ENCODE measurements at regions not wholly inside any gene's neighbourhood (a gene's known extent, or its start where the extent isn't known, plus 50 kb on each side); places are given as distances from the start of the nearest gene placed in this dataset.
"Not testable (repeated sequence)": the region's sequence is repeated elsewhere in the genome, so short reads cannot be mapped to it uniquely, and the experiment has no call there.

DNA sequence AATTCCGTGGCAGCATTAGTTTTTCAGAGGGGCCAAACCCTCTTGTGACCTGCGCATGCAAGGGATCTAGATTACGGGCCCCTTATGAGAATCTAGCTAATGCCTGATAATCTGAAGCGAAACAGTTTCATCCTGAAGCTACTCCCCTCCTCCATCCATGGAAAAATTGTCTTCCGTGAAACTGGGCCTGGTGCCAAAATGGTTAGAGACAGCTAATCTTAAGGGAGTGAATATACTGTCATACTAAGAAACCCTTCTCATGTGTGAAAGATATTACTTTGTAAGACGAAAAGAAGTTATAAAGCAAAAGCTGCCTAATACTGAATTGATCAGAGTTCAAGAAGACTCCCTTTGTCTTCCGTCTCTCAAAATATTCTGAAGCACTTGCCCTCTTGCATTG, 166.3 kb downstream of the DUSP10 start:
- DNase-seq (ENCODE audit: low spot score): no peak

- DNase-seq (ENCODE audit: low spot score): peak; percentile 36
Observed at GRCh38 chr1:221576268-221576667, 165.6 kb downstream of the DUSP10 start.

GRCh38 chr1:221583465-221583864, 158.4 kb downstream of the DUSP10 start:
- DNase-seq (ENCODE audit: low spot score): no peak

DNA sequence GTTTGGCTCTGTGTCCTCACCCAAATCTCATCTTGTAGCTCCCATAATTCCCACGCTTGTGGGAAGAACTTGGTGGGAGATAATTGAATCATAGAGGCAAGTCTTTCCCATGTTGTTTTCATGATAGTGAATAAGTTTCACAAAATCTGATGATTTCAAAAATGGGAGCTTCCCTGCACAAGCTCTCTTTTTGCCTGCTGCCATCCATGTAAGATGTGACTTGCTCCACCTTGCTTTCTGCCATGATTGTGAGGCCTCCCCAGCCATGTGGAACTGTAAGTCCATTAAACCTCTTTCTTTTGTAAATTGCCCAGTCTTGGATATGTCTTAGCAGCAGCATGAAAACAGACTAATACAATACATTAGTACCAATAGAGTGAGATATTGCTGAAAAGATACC, 154.9 kb downstream of the DUSP10 start:
- not testable (repeated sequence) for DNase-seq (ENCODE audit: low spot score)

DNA sequence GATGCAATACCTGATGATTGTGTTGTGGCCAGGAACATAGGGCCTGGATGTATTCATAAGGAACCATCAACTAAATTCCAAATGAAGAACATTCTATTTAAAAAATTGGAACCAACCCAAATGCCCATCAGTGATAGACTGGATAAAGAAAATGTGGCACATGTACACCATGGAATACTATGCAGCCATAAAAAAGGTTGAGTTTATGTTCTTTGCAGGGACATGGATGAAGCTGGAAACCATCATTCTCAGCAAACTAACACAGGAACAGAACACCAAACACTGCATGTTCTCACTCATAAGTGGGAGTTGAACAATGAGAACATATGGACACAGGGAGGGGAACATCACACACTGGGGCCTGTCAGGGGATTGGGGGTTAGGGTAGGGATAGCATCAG, 150.6 kb downstream of the DUSP10 start:
- not testable (repeated sequence) for DNase-seq (ENCODE audit: low spot score)

DNA sequence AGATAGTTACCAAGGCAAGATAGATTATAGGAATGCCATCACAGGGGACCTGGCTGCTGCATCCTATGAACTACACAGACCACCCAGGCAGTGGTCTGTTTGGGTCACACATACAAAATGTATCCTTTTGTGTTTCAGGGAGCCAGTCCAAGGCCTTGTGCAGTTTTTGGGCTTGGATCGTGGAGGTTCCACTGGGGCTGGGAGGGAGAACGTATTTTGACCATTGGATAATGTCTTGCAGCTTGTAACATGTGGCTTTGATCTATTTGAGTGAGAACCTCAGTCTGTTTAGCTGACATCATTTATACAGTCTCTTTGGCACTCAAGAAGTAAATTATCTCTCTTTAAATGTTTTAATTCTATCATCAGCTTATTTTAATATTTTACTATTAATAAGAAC, 147.3 kb downstream of the DUSP10 start:
- no peak for DNase-seq (ENCODE audit: low spot score)

GRCh38 chr1:221598122-221598521, 143.8 kb downstream of the DUSP10 start:
- no peak for DNase-seq (ENCODE audit: low spot score)

- no peak for DNase-seq (ENCODE audit: low spot score)
Observed at GRCh38 chr1:221601166-221601565, 140.7 kb downstream of the DUSP10 start.

DNA sequence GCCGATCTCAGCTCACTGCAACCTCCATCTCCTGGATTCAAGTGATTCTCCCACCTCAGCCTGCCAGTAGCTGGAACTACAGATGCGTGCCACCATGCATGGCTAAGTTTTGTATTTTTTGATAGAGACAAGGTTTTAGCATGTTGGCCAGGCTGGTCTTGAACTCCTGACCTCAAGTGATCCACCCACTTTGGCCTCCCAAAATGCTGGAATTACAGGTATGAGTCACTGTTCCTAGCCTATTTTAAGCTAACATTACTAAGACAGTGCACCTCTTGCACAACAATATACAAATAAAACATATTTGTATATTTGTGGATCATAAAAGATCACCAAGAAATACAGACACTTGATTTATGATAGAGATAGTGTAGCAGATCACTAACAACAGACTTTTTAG, 139.1 kb downstream of the DUSP10 start:
- no peak for DNase-seq (ENCODE audit: low spot score)

- not testable (repeated sequence) for DNase-seq (ENCODE audit: low spot score)
Observed at GRCh38 chr1:221604390-221604789, 137.5 kb downstream of the DUSP10 start.

DNA sequence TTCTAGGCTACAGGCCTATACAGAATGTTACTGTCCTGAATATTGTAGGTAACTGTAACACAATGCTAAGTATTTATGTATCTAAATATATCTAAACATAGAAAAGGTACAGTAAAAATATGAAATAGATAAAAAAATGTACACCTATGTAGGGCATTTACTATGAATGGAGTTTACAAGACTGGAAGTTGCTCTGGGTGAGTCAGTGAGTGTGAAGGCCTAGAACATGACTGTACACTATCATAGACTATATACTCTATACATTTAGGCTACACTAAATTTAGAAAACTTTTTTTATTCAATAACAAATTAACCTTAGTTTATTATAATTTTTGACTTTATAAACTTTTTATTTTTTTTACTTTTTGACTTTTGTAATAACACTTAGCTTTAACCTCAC, 136.9 kb downstream of the DUSP10 start:
- DNase-seq (ENCODE audit: low spot score): no peak

DNA sequence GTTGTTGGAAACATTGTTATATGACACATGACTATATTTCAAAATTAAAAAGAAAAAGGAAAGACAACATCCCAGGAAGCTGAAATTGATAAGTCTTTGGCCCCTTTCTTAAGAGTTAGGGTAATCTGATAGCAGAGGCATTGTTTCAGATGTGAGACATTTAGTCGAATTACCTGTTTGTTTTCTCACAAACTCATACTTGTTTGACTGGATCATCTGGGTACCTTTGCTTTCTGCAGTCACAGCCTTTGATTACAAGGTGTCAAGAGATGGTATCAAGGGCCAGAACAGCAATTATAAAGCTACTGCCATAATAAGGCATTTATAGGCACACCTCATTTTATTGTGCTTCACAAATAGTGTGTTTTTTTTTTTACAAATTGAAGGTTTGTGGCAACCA, 136.3 kb downstream of the DUSP10 start:
- DNase-seq (ENCODE audit: low spot score): no peak

DNA sequence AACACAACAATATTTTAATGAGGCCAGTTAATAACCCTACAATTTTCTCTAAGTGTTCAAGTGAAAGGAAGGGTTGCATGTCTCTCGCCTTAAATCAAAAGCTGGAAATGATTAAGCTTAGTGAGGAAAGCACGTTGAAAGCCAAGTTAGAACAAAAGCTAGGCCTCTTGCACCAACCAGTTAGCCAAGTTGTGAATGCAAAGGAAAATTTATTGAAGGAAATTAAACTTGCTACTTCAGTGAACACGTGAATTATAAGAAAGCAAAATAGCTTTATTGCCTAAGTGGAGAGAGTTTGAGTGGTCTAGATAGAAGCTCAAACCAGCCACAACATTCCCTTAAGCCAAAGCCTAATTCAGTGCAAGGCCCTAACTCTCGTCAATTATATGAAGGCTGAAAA, 135.6 kb downstream of the DUSP10 start:
- no peak for DNase-seq (ENCODE audit: low spot score)

DNA sequence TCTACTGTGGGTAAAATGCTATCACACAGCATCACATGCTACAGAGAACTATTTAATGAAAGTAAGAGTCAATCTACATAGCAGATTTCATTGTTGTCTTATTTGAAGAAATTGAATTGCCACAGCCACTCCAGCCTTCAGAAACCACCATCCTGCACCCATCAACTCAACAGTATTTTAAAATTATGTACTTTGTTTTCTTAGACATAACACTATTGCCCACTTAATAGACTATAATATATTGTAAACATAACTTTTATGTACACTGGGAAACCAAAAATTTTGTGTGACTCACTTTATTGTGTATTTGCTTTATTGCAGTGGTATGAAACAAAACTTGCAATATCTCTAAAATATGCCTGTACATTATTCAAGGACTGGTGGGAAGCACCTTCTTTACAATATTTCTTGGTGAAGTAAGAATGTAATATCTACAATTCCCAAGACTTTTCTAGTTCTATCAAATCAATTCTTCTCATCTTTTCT, 133.0 kb downstream of the DUSP10 start:
- no peak for DNase-seq (ENCODE audit: low spot score)

DNA sequence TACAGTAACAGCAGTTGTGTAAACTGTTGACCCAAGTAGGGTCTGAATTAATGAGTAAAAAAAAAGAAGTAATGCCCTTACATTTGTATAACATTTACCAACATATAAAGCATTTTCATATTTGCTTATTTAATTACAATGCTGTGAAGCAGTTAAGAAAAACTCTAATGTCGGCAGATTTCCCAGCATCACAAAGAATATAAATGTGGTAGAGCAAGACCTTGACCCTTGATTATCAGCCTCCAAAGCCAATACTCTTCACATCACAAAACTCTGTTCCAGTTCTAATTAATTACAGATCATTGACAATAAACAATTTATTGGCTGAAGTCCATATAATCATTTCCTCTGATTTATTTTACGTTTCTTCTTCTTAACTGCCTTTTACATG, 130.2 kb downstream of the DUSP10 start:
- no peak for DNase-seq (ENCODE audit: low spot score)

DNA sequence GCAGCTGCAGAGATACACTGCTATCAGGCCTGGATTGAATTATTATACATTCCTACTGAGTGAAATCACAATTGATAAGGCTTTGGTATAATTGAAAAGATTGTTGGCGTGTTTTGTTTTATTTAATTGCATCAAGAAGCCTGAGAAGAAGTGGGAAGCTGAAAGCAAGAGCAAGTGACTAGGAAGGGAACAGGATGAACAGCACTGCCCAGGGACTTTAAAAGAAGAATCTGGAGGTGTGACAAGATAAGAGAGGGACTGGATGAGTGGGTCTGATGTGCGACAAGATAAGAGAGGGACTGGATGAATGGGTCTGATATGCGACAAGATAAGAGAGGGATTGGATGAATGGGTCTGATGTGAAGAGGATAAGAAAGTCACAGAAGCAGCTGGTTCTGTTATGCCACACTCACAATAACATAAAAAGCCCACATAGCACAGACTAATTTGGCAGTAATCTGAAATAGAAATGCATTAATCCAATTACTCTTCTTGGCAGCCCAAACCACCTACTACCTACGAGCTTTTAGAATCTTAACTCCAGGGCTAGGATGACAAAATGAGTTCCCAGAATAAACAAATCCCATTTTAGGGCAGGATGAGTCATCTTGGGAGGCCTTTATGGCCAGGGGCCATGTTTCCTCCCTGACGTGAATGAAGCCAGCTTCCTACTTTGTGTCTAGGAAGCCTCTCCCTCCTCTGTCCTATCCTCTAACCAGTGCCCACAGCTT, 129.7 kb downstream of the DUSP10 start:
- DNase-seq (ENCODE audit: low spot score): peak; percentile 76

DNA sequence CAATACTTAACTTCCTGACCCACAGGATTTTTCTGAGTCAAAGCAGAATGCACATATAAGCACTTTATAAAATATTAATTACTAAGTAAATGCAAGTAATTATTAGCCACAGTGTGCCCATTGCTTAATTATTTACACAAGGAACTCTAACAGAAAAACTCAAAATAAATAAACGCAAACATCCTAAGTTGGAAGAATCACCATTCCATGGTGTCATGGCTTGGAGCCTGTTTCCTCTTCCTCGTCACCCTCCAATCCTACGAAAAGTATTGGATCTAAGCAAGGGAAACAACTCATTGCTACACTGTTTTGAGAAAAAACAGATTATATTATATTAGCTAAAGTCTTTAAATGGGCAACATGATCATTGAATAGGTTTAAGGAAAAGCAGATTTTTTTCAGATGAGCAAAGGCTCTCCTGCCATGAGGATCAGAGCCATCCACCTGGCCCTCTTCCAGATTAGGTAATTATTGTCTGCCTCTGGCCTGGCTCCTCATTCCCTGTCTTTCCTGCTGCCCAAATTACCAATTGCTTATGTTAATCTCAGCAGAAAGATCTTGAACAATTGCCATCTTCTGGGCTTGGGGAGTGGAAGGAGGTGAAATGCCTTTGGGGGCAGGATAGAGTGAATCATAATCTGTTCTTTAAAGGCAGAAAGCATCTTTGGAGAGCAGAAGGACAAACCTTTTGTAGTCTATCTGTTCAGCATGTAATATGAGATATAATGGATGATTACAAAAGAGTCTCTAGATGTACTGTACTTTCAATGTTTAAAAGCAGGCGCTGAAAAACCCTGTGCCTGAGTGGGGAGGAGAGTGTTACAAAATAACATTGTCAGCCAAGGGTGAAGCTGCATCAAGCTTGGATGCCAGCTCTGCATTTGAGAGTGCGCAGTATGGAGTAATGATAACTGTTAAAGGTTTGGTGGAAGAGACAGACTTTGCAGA, 121.2 kb downstream of the DUSP10 start:
- no peak for DNase-seq (ENCODE audit: low spot score)

- DNase-seq (ENCODE audit: low spot score): no peak
Observed at GRCh38 chr1:221621683-221622082, 120.2 kb downstream of the DUSP10 start.

DNA sequence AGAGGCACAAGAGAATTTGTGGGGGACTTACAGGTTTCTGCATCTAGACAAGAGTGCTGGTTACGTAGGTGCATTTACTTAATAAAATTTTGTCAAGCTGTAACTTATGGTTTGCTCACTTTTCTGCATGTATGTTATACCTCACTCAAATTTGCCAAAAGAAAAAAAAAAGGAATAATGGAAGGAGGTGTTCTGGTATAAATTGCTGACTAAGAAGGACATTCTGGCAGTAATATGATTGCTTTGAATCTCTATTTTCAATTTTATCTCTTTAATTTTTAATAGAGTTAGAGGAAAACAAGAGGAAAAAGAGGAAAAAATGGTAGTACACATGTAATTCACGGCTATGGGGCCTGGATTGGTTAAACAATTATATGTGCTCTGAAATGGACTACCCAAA, 119.5 kb downstream of the DUSP10 start:
- DNase-seq (ENCODE audit: low spot score): no peak

DNA sequence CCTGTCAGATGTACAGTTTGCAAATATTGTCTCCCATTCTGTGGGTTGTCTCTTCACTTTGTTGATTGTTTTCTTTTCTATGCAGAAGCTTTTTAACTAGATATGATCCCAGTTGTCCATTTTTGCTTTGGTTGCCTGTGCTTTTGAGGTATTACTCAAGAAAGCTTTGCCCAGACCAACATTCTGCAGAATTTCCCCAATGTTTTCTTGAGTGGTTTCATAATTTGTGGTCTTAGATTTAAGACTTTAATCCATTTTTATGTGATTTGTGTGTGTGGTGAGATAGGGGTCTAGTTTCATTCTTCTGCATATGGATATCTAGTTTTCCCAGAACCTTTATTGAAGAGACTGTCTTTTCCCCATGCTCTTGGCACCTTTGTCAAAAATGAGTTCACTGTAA, 116.9 kb downstream of the DUSP10 start:
- DNase-seq (ENCODE audit: low spot score): no peak

GRCh38 chr1:221626041-221626440, 115.8 kb downstream of the DUSP10 start:
- no peak for DNase-seq (ENCODE audit: low spot score)

DNA sequence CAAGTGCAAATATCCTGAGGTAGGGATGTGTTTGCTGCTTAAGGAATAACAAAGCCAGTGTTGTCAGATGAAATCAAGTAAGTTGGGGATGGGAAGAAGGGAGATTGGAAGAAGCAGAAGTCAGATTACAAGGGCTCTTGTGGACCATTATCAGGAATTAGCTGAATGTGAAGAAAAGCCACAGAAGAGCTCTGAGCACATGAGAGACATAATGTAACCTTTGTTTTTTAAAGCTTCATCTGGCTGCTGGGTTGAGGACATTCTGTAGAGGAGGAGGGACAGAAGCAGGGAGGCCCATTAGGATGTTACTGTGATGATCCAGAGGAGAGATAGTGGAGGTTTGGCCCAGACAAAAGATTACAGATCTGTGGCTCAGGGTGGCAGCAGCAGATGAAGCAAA, 111.7 kb downstream of the DUSP10 start:
- no peak for DNase-seq (ENCODE audit: low spot score)

GRCh38 chr1:221631556-221631955, 110.3 kb downstream of the DUSP10 start:
- DNase-seq (ENCODE audit: low spot score): no peak

All from AG08396 (cell line).